SK-N-SH treated with all-trans-retinoic acid at 6 μM for 48 hours (cell line): ENCODE measurements at regions not wholly inside any gene's neighbourhood (a gene's known extent, or its start where the extent isn't known, plus 50 kb on each side); places are given as distances from the start of the nearest gene placed in this dataset.

Experiments
- ATAC-seq: fragments of 200-7000 bp; cut with Tn5 transposase; 3 replicates; pipeline ENCODE4 v1.9.1; 2020; ENCODE audit warnings: mild to moderate bottlenecking, moderate library complexity
- ARNTL ChIP-seq: fragments of 450-650 bp; formaldehyde crosslinking; IDR thresholded peaks from 2 replicates; pipeline ENCODE4 v1.5.0; 2020; ENCODE audit warnings: low read depth, mild to moderate bottlenecking, moderate library complexity, borderline replicate concordance
- BACH2 ChIP-seq: fragments of 250-450 bp; sonication (Bioruptor Pico); IDR thresholded peaks from 2 replicates; pipeline ENCODE4 v1.9.0; 2021; ENCODE audit warnings: mild to moderate bottlenecking, borderline replicate concordance
- CSDC2 ChIP-seq: fragments of 250-450 bp; sonication (Bioruptor Pico); IDR thresholded peaks from 2 replicates; pipeline ENCODE4 v1.5.0; 2020; ENCODE audit warnings: mild to moderate bottlenecking, moderate library complexity
- ESRRG ChIP-seq: fragments of 250-450 bp; sonication (Bioruptor Pico); IDR thresholded peaks from 2 replicates; pipeline ENCODE4 v1.6.1; 2021; ENCODE audit warnings: mild to moderate bottlenecking
- GLIS3 ChIP-seq: fragments of 250-450 bp; sonication (Bioruptor Pico); IDR thresholded peaks from 2 replicates; pipeline ENCODE4 v1.5.0; 2020; ENCODE audit warnings: mild to moderate bottlenecking, moderate library complexity
- ISL1 ChIP-seq: fragments of 250-450 bp; sonication (Bioruptor Pico); IDR thresholded peaks from 2 replicates; pipeline ENCODE4 v2.1.2; 2022; ENCODE audit warnings: mild to moderate bottlenecking, moderate library complexity
- OSR1 ChIP-seq: fragments of 250-450 bp; sonication (Bioruptor Pico); IDR thresholded peaks from 2 replicates; pipeline ENCODE4 v1.8.0; 2022; ENCODE audit warnings: moderate library complexity, mild to moderate bottlenecking, inconsistent platforms
- PATZ1 ChIP-seq: fragments of 250-450 bp; sonication (Bioruptor Pico); IDR thresholded peaks from 2 replicates; pipeline ENCODE4 v1.8.0; 2020; ENCODE audit warnings: mild to moderate bottlenecking, moderate library complexity, borderline replicate concordance
- PPARA ChIP-seq: fragments of 250-450 bp; sonication (Bioruptor Pico); IDR thresholded peaks from 2 replicates; pipeline ENCODE4 v1.5.0; 2020; ENCODE audit warnings: mild to moderate bottlenecking, borderline replicate concordance
- RARB ChIP-seq: fragments of 250-450 bp; sonication (Bioruptor Pico); IDR thresholded peaks from 2 replicates; pipeline ENCODE4 v1.8.0; 2021; ENCODE audit warnings: mild to moderate bottlenecking, moderate library complexity
- SNAI2 ChIP-seq: fragments of 250-450 bp; sonication (Bioruptor Pico); IDR thresholded peaks from 2 replicates; pipeline ENCODE4 v1.5.0; 2020; ENCODE audit warnings: mild to moderate bottlenecking, moderate library complexity
- TCF4 ChIP-seq: fragments of 250-450 bp; sonication (Bioruptor Pico); IDR thresholded peaks from 2 replicates; pipeline ENCODE4 v1.8.0; 2021; ENCODE audit warnings: mild to moderate bottlenecking, moderate library complexity, borderline replicate concordance
- TOX ChIP-seq: fragments of 250-450 bp; sonication (Bioruptor Pico); IDR thresholded peaks from 2 replicates; pipeline ENCODE4 v1.8.0; 2021; ENCODE audit warnings: mild to moderate bottlenecking, moderate library complexity, borderline replicate concordance
- TSHZ2 ChIP-seq: fragments of 250-450 bp; sonication (Bioruptor Pico); IDR thresholded peaks from 2 replicates; pipeline ENCODE4 v1.5.0; 2020; ENCODE audit warnings: mild to moderate bottlenecking, moderate library complexity
- ZC3H10 ChIP-seq: fragments of 250-450 bp; sonication (Bioruptor Pico); IDR thresholded peaks from 2 replicates; pipeline ENCODE4 v1.5.1; 2021; ENCODE audit warnings: mild to moderate bottlenecking, moderate library complexity
- ZFP3 ChIP-seq: fragments of 250-450 bp; sonication (Bioruptor Pico); IDR thresholded peaks from 2 replicates; pipeline ENCODE4 v1.5.0; 2020; ENCODE audit warnings: mild to moderate bottlenecking, moderate library complexity
- ZFP30 ChIP-seq: fragments of 450-650 bp; formaldehyde crosslinking; IDR thresholded peaks from 2 replicates; pipeline ENCODE4 v1.5.0; 2022; ENCODE audit warnings: mild to moderate bottlenecking, moderate library complexity
- ZNF565 ChIP-seq: fragments of 450-650 bp; formaldehyde crosslinking; conservative IDR thresholded peaks from 2 replicates; pipeline ENCODE4 v1.5.0; 2020; ENCODE audit warnings: low read depth, mild to moderate bottlenecking, moderate library complexity
- ZNF70 ChIP-seq: fragments of 450-650 bp; formaldehyde crosslinking; IDR thresholded peaks from 2 replicates; pipeline ENCODE4 v1.5.0; 2020; ENCODE audit warnings: mild to moderate bottlenecking, moderate library complexity
- ZNF8 ChIP-seq: fragments of 450-650 bp; formaldehyde crosslinking; IDR thresholded peaks from 2 replicates; pipeline ENCODE4 v1.5.0; 2020; ENCODE audit warnings: mild to moderate bottlenecking, moderate library complexity
- TF ChIP-seq, protein P1 (sequence below): fragments of 250-450 bp; sonication (Bioruptor Pico); IDR thresholded peaks from 2 replicates; pipeline ENCODE4 v1.8.0; 2021; ENCODE audit warnings: low read depth, mild to moderate bottlenecking, moderate library complexity, borderline replicate concordance
- TF ChIP-seq, protein P2 (sequence below): fragments of 250-450 bp; sonication (Bioruptor Pico); IDR thresholded peaks from 2 replicates; pipeline ENCODE4 v1.5.1; 2021; ENCODE audit warnings: mild to moderate bottlenecking, moderate library complexity
- TF ChIP-seq, protein P3 (sequence below): fragments of 250-450 bp; sonication (Bioruptor Pico); IDR thresholded peaks from 2 replicates; pipeline ENCODE4 v1.5.1; 2020; ENCODE audit warnings: low read depth, mild to moderate bottlenecking, moderate library complexity

DNA sequence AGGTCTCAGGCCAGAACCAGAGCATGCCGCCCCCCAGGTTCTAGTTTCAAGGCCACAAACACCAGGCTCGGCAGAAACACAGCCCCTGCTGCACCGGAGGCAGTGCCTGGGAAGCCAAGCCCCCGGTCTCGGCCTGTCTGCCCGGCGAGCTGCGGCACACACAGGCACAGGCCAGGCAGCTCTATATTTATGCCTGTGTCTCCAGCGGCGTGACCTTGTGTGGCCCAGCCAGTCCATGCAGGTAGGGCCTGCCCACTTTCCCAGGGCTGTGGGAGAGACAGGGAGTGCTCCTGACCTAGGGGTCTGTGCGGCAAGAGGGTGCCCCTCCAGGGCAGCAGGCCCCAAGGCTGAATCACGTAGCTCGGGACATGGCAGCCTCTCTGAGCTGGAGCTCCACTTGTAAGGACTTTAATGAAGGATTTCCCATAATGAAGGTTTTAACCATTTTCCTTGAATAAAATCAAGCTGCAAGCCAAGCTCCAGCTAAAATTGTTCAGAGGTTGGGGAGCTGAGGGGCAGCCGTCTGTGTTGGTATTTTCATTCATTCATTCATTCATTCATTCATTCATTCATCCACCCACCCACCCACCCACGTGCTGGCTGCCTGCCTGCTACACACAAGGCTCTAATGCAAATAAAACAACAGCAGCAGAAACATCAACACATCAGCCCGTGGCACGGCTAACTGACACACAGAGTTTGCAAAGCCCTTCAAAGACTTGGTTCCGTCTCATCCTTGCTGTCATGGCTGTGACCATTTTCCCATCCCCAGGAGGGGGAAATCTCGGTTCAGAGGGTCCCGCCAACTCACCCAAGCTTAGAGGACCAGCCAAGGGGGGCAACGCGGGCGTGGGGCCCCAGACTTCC lies 92.0 kb downstream of the RFLNA start:
- no peak for TF ChIP-seq OSR1 (CRISPR knock-in tag)
- TF ChIP-seq, protein P1, sequence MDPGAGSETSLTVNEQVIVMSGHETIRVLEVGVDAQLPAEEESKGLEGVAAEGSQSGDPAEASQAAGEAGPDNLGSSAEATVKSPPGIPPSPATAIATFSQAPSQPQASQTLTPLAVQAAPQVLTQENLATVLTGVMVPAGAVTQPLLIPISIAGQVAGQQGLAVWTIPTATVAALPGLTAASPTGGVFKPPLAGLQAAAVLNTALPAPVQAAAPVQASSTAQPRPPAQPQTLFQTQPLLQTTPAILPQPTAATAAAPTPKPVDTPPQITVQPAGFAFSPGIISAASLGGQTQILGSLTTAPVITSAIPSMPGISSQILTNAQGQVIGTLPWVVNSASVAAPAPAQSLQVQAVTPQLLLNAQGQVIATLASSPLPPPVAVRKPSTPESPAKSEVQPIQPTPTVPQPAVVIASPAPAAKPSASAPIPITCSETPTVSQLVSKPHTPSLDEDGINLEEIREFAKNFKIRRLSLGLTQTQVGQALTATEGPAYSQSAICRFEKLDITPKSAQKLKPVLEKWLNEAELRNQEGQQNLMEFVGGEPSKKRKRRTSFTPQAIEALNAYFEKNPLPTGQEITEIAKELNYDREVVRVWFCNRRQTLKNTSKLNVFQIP (CRISPR knock-in tag): no peak
- no peak for TF ChIP-seq CSDC2
- no peak for TF ChIP-seq TCF4 (CRISPR knock-in tag)
- TF ChIP-seq ARNTL: no peak
- TF ChIP-seq GLIS3 (CRISPR knock-in tag): no peak
- TF ChIP-seq ISL1 (CRISPR knock-in tag): no peak
- no peak for TF ChIP-seq TOX (CRISPR knock-in tag)
- no peak for TF ChIP-seq SNAI2
- no peak for TF ChIP-seq ZC3H10 (CRISPR knock-in tag)
- TF ChIP-seq BACH2 (CRISPR knock-in tag): no peak
- no peak for TF ChIP-seq ZNF565 (CRISPR knock-in tag)
- TF ChIP-seq ZFP3: no peak
- no peak for TF ChIP-seq ZNF70 (CRISPR knock-in tag)
- TF ChIP-seq, protein P2, sequence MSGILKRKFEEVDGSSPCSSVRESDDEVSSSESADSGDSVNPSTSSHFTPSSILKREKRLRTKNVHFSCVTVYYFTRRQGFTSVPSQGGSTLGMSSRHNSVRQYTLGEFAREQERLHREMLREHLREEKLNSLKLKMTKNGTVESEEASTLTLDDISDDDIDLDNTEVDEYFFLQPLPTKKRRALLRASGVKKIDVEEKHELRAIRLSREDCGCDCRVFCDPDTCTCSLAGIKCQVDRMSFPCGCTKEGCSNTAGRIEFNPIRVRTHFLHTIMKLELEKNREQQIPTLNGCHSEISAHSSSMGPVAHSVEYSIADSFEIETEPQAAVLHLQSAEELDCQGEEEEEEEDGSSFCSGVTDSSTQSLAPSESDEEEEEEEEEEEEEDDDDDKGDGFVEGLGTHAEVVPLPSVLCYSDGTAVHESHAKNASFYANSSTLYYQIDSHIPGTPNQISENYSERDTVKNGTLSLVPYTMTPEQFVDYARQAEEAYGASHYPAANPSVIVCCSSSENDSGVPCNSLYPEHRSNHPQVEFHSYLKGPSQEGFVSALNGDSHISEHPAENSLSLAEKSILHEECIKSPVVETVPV: no peak
- no peak for TF ChIP-seq ZNF8
- ATAC-seq: no peak

GRCh38 chr12:124386059-124386458 lies 91.2 kb downstream of the RFLNA start:
- peak; percentile 2; the same call in 2 of the 3 replicates for ATAC-seq
- TF ChIP-seq, protein P1 (CRISPR knock-in tag): no peak
- TF ChIP-seq SNAI2 (no peak), ZNF565 (CRISPR knock-in tag) (no peak), ZC3H10 (CRISPR knock-in tag) (no peak), ISL1 (CRISPR knock-in tag) (no peak), ZFP3 (no peak), ZFP30 (CRISPR knock-in tag) (no peak), TCF4 (CRISPR knock-in tag) (no peak), ESRRG (no peak), TSHZ2 (CRISPR knock-in tag) (no peak), ZNF8 (no peak), OSR1 (CRISPR knock-in tag) (no peak), ZNF70 (CRISPR knock-in tag) (no peak), GLIS3 (CRISPR knock-in tag) (no peak), RARB (CRISPR knock-in tag) (no peak), PATZ1 (no peak), PPARA (no peak)
- TF ChIP-seq, protein P2: no peak
- TF ChIP-seq, protein P3, sequence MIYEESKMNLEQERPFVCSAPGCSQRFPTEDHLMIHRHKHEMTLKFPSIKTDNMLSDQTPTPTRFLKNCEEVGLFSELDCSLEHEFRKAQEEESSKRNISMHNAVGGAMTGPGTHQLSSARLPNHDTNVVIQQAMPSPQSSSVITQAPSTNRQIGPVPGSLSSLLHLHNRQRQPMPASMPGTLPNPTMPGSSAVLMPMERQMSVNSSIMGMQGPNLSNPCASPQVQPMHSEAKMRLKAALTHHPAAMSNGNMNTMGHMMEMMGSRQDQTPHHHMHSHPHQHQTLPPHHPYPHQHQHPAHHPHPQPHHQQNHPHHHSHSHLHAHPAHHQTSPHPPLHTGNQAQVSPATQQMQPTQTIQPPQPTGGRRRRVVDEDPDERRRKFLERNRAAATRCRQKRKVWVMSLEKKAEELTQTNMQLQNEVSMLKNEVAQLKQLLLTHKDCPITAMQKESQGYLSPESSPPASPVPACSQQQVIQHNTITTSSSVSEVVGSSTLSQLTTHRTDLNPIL (CRISPR knock-in tag): no peak
- TF ChIP-seq, all 23 proteins: peak for 0
